ENCODE measurements at regions not wholly inside any gene's neighbourhood (a gene's known extent, or its start where the extent isn't known, plus 50 kb on each side); places are given as distances from the start of the nearest gene placed in this dataset.

DNA sequence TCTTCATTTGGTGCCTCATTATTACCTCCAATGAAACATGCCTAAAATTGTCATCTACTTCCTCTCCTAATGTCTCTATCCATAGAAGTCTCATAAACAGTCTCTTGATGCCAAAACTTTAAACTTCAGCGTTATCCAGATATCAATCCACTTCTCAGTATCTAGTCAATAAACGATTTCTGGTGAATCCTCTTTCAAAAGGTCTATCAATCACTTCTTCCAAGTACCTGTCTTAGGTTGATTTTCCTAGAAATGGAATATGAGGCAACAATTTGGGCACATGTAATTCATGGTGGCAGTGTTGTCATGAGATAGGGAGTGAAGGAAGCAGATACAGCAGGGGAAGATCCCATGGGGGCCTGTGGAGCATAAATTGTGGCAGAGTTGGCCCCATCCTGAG, 348.5 kb upstream of the POU1F1 start:
- CTCF ChIA-PET: no interaction called here

More for the DNA sequence above, 348.5 kb upstream of the POU1F1 start:
- TF ChIP-seq FOS (IDR thresholded peaks at IDR 0.05; ENCODE audit: borderline replicate concordance, insufficient read depth, low read length) (no peak), POLR2A (IDR thresholded peaks at IDR 0.05; ENCODE audit: low read depth, low read length) (no peak), EZH2 (IDR thresholded peaks at IDR 0.05; ENCODE audit: borderline replicate concordance, low read depth, low read length, severe bottlenecking) (no peak), POLR2AphosphoS5 (IDR thresholded peaks at IDR 0.05; ENCODE audit: insufficient read depth, low read depth, low read length) (no peak), MYC (IDR thresholded peaks at IDR 0.05; ENCODE audit: low read depth, low read length) (no peak), GATA2 (IDR thresholded peaks at IDR 0.05; ENCODE audit: insufficient read depth, insufficient read length, low read depth, low read length) (no peak), JUN (IDR thresholded peaks at IDR 0.05; ENCODE audit: borderline replicate concordance, insufficient read depth, insufficient read length, low read depth) (no peak)
- TF ChIP-seq, protein P1, sequence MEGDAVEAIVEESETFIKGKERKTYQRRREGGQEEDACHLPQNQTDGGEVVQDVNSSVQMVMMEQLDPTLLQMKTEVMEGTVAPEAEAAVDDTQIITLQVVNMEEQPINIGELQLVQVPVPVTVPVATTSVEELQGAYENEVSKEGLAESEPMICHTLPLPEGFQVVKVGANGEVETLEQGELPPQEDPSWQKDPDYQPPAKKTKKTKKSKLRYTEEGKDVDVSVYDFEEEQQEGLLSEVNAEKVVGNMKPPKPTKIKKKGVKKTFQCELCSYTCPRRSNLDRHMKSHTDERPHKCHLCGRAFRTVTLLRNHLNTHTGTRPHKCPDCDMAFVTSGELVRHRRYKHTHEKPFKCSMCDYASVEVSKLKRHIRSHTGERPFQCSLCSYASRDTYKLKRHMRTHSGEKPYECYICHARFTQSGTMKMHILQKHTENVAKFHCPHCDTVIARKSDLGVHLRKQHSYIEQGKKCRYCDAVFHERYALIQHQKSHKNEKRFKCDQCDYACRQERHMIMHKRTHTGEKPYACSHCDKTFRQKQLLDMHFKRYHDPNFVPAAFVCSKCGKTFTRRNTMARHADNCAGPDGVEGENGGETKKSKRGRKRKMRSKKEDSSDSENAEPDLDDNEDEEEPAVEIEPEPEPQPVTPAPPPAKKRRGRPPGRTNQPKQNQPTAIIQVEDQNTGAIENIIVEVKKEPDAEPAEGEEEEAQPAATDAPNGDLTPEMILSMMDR (IDR thresholded peaks at IDR 0.05; ENCODE audit: extremely low read depth in 1 of 2, insufficient read depth in 1 of 2, low read depth in 1 of 2, low read length in 2 of 2): no peak
- TF ChIP-seq, protein P2, sequence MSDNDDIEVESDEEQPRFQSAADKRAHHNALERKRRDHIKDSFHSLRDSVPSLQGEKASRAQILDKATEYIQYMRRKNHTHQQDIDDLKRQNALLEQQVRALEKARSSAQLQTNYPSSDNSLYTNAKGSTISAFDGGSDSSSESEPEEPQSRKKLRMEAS (IDR thresholded peaks at IDR 0.05; ENCODE audit: insufficient read depth, insufficient read length): no peak
- no peaks in the 10 kb centered on the region for H3K9me3 ChIP-seq (replicated peaks; ENCODE audit: control insufficient read depth, insufficient read depth, low read length)
- H3K27me3 ChIP-seq (ENCODE audit: control insufficient read depth in 2 of 2, insufficient read depth in 2 of 2, low read length in 2 of 2): no peaks in the 10 kb centered on the region
- POLR2A ChIA-PET: no interaction called here
- H3K27ac ChIP-seq (ENCODE audit: insufficient read depth, low read depth, low read length): no peak overlapping the region
- no peaks in the 10 kb centered on the region for H3K9me1 ChIP-seq (replicated peaks; ENCODE audit: control insufficient read depth, extremely low read depth, insufficient read depth, low read length)
- H3K9ac ChIP-seq (replicated peaks; ENCODE audit: extremely low read depth, insufficient read depth, low read length): no peak overlapping the region
- BruUV-seq (replicated peaks): no TSS peak
- H3K4me3 ChIP-seq (replicated peaks in 1 of 3; ENCODE audit: insufficient read depth in 1 of 3, low read depth in 1 of 3, low read length in 3 of 3): no peak overlapping the region
- dilution Hi-C loops (cut with MboI; ENCODE audit: extremely low pct_ligation_motif_present, low sequenced_read_pairs) (no loop called here), intact Hi-C loops (cut with micrococcal nuclease) (no loop called here)
- no peaks in the 10 kb centered on the region for H3K79me2 ChIP-seq (ENCODE audit: control insufficient read depth, insufficient read depth, low read length)
- no peak overlapping the region for H2AFZ ChIP-seq (ENCODE audit: low read depth, low read length)
- H4K20me1 ChIP-seq (replicated peaks; ENCODE audit: control insufficient read depth, extremely low read depth, insufficient read depth, low read length): no peaks in the 10 kb centered on the region
- FAIRE-seq (no peak), DNase-seq (ENCODE audit: low read depth, low spot score) (no peak)
- H3K4me2 ChIP-seq (ENCODE audit: insufficient read depth, low read length): no peak overlapping the region
- no peaks in the 10 kb centered on the region for H3K36me3 ChIP-seq (ENCODE audit: control insufficient read depth in 2 of 2, extremely low read depth in 1 of 2, insufficient read depth in 2 of 2, low read length in 2 of 2)
- no peaks in the 10 kb centered on the region for H3K4me1 ChIP-seq (ENCODE audit: control insufficient read depth, extremely low read depth, insufficient read depth, low read length)
